GM21360 (cell line): ENCODE measurements at regions not wholly inside any gene's neighbourhood (a gene's known extent, or its start where the extent isn't known, plus 50 kb on each side); places are given as distances from the start of the nearest gene placed in this dataset.
"Not testable (repeated sequence)": the region's sequence is repeated elsewhere in the genome, so short reads cannot be mapped to it uniquely, and the experiment has no call there.

Source experiments
- ATAC-seq: cut with Tn5 transposase; IDR thresholded peaks from one replicate; pipeline ENCODE4 v1.9.1; 2021; ENCODE audit warnings: mild to moderate bottlenecking, moderate library complexity; ENCODE audit not compliant: unreplicated experiment

DNA sequence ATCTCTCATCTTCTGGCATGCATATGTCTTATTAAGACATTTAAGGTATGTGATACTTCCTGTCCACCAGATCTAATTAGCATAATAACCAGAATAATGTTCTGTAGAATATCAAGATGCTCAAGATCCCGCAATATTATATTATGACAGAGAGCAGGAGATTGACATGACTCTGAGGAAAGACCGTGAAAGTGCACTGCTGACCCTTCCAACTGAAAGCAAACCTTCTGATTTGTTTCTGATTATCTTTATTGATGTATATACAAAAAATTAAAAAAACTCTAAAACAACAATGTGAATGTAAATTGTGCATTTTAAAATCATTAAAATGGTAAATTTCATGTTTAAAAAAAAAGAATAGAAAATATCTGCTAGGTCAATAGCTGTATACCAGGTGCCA is 184.4 kb upstream of the TMEM45B start:
- no peak for ATAC-seq

DNA sequence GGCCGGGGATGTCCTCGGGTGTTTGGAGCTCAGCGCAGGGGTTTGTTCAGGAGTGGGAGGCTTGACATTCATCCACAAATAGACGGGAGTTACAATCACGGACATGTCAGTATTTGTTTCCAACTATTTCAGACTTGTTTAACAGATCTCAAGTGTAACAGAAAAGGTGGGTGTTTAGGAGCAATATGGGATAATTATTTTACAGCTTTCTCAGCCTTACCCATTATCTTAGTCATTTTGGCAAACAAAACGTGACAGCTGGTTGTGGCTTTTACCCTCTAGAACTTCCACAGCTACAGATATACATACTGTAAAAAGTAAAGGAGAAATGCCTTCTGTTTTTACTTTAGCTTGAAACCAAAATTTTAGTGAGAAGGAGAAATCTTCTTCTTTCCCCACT is 178.7 kb upstream of the TMEM45B start:
- no peak for ATAC-seq

DNA sequence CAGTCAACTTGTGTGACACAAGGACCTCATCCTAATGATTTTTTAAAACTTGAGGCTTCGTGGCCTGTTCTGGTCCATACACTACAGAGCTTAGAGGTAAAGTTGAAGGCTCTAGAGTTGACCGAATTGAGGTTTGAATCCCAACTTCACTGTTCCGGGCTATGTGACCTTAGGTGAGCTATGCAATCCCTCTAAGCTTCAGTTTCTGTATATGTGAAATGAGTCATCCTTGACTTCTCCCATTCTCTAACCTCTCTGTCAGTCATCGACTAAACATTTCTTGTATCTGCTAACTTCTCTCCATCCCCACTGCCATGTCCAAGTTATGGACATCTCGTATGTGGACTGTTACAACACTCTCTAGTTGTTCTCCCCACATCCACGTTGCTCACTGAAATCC is 178.2 kb upstream of the TMEM45B start:
- ATAC-seq, result no peak

DNA sequence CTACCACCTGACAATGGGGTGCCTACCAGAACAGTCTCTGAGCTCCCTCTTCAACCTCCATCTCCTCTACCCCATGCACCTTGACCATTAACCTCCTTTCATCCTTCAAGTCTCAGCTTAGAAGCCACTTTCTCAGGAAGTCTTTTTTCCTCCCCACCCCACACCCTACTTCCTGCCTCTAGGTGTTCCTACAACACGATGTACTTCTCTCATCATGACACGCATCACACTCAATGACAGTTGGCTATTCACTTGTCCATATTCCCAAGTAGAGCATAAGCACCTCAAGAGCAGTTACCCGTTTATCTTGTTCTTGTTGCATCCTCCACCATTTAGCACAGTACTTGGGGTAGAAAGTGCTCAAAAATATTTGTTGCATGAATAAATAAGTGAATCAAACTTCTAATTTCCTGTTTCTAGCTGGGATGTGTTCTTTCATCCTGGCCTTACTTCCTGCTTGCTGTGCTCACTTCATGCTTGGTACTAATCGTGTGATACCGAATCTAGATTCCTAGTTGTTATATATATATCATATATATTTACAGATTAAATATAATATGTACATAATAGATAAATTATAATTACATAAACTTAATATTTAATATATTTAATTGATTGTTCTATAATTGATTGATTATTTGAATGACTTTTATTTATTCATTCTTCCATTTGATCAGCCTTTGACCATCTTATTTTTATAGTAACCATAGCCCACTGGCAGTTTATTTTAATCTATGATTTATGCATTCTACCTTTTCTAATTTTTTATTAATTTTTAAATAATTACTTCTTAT is 177.5 kb upstream of the TMEM45B start:
- no peak for ATAC-seq

DNA sequence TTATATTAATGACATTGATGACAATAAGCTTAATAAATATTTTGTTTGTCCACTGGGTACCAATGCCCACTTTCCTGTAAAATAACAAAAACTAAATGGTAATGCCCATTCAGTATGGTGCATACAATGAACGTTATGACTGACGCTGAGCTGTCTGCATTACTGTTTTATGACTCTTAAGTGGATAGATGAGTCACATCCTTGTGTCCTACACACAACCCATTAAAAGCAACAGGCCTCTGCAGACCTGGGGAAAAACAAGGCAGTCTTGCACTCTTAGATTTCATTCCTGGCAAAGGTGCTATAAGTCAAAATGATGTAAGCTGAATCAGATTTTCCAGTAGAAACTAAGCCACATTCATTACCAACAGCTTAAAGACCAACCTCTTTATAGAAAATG is 176.3 kb upstream of the TMEM45B start:
- ATAC-seq, result no peak

DNA sequence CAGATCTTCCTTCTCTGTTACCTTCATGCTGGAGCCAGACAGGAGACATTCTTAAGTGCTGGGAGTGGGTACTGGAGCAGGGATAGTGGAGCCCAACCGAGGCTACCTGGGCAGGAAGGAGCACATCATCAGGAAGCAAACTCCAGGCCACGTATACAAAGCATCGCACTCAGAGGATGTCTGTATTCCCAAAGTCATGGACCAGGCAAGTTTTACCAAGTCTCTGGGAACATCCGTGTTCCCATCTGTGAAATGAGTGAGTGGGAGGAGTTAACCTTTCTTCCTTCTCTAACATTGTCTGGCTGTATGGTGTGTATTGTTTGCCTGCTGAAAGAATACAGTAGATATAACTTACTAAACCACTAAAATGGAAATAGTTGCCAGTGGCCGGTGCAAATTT is 175.0 kb upstream of the TMEM45B start:
- no peak for ATAC-seq

DNA sequence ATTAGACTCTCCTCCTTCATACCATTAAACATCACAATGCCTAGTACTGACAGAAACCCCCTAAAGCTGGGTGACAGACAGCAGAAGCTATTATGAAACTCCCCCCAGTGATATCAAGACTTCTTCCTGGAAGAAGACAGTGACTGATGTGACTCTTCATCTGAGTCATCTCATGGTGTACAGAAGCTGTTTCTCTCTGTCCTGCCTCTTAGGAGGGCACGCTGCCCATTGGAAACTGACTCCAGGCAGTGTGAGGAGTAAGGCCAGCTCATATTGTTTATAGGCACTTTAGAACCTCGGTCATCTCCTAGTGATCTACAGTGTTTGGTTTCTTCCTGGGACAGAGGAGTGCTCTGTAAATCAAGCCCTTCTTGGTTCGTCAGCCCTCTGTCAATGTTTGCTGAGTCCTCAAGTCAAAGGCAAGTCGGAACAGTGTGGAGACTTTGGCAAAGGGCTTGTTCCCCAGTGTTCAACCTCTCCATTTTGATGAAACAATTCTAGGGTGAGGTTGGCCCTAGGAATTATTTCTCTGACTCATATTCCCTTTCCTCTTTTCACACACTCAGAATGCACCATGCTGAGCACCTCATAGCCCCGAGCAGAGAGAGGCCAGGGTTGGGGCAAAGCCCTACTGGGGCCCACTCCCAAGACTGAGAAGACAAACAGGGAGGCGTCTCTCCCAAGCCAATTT is 172.5 kb upstream of the TMEM45B start:
- no peak for ATAC-seq

DNA sequence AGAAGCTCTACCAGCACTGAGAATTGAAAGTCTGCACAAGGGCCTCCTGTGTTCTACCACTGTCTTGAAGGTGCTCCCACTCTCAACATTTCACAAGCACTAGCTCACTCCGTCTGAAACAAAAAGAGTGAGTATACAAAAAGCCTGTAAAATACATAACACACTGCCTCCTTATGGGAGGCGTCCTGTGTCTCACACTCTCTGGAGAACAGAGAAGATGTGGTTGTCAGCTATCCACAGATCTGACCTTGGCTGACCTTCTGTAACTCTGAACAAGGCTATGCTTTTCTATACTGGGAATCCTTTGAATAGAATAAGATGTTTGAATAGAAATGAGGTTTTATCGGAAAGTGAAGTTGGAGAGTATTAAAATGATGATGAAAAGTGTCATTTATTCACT is 171.3 kb upstream of the TMEM45B start:
- ATAC-seq, result no peak

DNA sequence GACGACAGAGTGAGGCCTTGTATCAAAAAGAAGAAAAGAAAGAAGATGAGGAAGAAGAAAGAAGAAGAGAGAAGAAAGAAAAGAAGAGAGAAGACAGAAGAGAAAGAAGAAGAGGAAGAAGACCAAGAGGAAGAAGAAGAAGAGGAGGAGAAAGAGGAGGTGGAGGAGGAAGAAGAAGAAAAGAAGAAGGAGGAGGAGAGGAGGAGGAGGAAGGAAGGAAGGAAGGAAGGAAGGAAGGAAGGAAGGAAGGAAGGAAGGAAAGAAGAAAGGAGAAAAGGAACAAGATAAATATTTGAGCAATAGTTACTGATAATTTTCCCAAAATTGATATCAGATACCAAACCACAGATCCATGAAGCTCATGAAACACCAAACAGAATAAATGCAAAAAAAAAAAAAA is 169.7 kb upstream of the TMEM45B start:
- no peak for ATAC-seq

DNA sequence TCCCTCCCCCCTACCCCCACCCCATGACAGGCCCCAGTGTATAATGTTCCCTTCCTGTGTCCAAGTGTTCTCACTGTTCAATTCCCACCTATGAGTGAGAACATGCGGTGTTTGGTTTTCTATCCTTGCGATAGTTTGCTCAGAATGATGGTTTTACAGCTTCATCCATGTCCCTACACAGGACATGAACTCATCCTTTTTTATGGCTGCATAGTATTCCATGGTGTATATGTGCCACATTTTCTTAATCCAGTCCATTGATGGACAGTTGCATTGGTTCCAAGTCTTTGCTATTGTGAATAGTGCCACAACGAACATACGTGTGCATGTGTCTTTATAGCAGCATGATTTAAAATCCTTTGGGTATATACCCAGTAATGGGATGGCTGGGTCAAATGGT is 165.6 kb upstream of the TMEM45B start:
- not testable (repeated sequence) for ATAC-seq

DNA sequence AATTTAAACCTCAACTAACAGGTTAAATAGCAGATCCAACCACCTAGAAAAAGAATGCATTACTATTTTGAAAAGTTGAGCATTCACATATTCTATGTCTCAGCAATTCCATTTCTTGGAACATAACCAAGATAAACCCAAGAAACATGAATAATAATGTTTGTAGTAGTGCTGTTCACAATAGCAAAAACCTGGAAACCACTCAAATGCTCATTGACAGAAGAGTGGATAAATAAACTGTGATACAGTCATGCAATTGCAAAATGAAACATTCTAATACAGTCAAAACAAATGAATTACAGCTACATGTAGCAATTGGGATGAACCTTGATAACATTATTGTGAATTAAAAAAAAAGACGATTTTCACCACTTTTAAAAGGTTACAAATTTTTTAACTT is 162.8 kb upstream of the TMEM45B start:
- no peak for ATAC-seq

DNA sequence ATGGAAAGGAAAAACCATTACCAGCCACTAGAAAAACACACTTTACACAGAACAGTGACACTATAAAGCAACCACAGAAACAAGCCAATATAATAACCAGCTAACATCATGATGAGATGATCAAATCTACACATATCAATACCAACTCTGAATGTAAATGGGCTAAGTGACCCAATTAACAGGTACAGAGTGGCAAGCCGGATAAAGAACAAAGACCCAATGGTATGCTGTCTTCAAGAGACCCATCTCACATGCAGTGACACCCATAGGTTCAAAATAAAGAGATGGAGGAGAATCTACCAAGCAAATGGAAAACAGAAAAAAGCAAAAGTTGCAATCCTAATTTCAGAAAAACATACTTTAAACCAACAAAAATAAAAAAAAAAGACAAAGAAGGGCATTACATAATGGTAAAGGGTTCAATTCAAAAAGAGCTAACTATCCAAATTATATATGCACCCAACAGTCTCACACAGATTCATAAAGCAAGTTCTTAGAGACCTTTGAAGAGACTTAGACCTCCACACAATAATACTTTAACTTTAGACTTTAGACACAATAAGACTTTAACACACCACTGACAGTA is 160.3 kb upstream of the TMEM45B start:
- ATAC-seq, result no peak

DNA sequence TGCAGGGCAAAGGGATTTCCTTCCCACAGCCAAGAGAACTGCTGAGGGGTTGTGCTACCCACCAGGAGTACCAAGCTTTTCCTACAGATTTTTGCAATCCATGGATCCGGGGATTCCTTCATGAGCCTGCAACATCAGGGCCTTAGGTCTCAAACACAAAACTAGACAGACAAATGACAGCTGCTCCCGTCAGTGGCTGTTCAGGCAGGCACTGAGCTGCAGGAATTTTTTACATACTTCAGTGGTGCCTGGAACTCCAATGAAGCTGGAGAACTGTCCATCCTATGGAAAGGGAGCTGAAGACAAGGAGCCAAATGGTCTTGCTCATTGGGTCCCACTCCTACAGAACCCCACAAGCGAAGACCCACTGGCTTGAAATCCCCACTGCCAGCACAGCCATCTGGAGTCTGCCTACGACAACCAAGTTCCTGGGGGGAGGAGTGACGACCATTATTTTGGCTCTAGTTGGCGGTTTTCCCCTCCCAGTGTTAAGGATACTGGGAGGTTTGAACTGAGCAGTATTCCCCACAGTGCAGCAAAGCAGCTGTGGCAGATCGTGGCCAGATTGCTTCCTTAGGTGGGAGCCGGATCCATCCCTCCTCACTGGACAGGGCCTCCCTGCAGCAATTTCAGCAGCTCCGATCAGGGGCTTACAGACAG is 157.7 kb upstream of the TMEM45B start:
- ATAC-seq, result no peak

DNA sequence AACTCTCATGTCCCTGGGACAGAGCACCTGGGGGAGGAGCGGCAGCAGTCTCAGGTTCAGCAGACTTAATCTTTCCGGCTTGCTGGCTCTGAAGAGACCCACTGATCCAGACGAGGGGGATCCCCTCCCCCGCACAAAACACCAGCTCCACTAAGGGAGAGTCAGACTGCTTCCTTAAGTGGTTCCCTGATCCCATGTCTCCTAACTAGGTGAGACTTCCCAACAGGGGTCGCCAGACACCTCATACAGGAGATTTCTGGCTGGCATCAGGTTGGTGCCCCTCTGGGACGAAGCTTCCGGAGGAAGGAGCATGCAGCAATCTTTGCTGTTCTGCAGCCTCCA is 157.2 kb upstream of the TMEM45B start:
- ATAC-seq, result no peak

DNA sequence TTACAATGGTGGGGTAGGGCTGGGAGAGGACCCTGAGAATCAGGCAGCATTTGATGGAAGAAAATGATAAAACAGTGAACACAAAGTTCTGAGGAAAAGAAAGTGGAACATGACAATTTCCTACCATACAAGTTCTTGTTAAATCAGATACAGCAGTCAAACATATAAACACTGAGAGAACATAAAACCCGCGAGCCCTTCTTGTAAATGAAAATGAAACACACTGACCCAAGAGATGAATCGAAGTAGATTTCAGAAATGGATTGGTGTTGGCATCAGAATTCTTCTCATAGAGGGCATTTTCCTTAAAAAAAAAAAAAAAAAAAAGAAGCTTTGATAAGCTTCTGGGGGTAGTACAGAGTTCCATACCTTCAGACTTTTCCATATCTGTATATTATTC is 134.7 kb upstream of the TMEM45B start:
- no peak for ATAC-seq

DNA sequence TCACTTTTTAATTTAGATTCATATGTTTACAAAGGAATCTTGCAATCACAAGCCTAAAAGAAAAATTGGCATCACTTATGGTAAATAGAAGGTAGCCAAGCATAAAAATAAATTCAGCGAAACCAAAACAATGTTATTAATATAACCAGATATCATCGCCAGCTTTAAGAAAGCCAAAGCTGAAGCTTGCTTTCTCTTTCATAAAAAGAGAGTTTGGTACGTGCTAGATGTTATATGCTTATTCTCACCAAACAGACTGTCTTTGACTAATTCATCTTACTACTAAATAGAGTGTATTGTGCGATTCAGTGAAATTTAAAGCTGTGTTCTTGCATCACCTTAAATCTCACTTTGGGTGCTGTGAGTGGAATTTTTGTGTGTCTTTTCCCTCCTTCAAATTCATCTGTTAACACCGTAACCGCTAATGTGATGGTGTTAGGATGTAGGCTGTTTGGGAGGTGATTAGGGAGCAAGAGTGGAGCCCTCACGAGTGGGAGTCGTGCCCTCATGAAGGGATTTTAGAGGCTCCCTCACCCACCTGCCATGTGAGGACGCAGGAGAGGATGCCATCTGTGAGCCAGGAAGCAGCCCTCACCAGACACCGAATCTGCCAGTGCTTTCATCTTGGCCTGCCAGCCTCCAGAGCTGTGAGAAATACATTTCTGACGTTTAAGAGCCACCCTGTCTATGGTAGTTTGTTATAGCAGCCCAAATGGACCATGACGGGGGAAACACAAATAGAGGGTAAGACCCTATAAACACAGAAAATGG is 134.1 kb upstream of the TMEM45B start:
- ATAC-seq, result no peak

DNA sequence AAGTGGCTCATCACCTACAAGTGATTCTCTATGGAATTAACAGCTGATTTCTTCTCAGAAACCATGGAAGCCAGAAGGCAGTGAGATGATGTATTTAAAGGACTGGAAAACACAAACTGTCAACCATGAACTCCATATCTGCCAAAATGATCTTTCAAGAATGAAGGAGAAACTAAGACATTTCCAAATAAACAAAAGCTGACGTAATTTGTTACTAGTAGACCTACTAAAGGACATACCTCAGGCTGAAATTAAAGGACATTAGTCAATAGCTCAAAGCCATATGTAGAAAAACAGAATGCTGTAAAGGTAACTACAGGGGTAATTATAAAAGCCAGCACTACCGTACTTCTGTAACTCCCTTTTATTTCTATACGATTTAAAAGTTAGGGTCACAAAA is 129.4 kb upstream of the TMEM45B start:
- ATAC-seq, result no peak

DNA sequence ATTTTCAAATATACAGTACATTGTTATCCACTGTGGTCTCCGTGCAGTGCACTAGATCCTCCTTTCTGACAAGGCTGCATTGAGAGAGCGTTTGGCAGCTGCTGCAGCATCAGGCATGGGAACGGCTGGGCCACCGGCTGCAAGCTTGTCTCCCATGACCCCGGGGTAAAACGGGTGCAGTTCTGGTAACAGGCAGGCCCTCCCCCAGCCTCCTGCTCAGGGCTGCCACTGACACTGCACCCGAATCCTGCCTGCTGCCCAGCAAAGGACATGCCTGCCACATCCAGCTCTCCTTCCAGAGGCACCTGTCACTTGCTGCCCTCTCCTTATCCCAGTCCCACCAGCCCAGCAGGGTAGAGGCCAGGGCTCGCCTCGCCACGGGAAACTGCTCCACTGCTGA is 124.5 kb upstream of the TMEM45B start:
- ATAC-seq, result no peak

DNA sequence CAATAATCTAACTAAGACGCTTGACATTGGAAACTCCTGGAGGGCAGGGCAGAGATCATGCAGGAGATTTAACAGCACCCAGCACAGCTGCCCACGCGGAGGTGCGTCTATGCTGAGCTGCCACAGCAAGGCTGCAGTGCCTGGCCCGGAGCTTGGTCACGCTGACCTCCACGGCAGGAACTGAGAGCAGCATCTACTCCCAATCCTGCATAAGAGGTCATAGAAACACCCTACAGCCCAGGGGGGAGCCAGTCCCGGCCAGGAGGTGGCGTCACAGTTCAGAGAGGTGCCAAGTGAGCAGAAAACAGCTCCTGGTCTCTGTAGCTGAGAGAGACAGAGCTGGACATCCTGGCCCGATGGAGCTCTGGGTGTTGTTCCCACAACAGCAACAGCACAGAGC is 121.1 kb upstream of the TMEM45B start:
- no peak for ATAC-seq

DNA sequence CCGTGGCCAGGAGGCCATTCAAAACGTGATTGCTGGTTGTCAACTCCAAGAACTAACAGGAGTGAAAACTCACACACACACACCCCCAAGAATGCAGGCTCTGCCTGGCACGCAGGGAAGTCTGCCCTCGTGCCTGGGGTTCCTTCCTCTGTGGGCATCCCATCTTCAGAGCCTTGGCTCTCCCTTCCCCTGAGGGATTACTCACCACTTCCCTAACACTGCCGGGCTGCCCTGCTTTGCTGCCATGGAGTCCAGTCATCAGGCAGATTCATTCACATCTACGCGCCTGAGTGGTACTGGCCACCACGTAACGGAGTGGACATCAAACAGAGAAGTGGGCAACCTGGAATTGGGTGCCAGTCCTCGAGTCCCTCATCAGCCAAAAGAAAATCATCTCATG is 120.7 kb upstream of the TMEM45B start:
- no peak for ATAC-seq
